ENCODE measurements at regions not wholly inside any gene's neighbourhood (a gene's known extent, or its start where the extent isn't known, plus 50 kb on each side); places are given as distances from the start of the nearest gene placed in this dataset.
"Not testable (repeated sequence)": the region's sequence is repeated elsewhere in the genome, so short reads cannot be mapped to it uniquely, and the experiment has no call there.

- TF ChIP-seq, protein P1, sequence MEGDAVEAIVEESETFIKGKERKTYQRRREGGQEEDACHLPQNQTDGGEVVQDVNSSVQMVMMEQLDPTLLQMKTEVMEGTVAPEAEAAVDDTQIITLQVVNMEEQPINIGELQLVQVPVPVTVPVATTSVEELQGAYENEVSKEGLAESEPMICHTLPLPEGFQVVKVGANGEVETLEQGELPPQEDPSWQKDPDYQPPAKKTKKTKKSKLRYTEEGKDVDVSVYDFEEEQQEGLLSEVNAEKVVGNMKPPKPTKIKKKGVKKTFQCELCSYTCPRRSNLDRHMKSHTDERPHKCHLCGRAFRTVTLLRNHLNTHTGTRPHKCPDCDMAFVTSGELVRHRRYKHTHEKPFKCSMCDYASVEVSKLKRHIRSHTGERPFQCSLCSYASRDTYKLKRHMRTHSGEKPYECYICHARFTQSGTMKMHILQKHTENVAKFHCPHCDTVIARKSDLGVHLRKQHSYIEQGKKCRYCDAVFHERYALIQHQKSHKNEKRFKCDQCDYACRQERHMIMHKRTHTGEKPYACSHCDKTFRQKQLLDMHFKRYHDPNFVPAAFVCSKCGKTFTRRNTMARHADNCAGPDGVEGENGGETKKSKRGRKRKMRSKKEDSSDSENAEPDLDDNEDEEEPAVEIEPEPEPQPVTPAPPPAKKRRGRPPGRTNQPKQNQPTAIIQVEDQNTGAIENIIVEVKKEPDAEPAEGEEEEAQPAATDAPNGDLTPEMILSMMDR (IDR thresholded peaks at IDR 0.05): not testable (repeated sequence)
- not testable (repeated sequence) for TF ChIP-seq EZH2 (IDR thresholded peaks at IDR 0.05)
These were observed 196.0 kb downstream of the TBC1D2B start for GRCh38 chr15:77881535-77881934.

Data from neural progenitor cell (in vitro differentiated cells).